DOHH2 (cell line): ENCODE measurements at regions not wholly inside any gene's neighbourhood (a gene's known extent, or its start where the extent isn't known, plus 50 kb on each side); places are given as distances from the start of the nearest gene placed in this dataset.

ENCODE experiments used
- EZH2phosphoT487 ChIP-seq: fragments of 200-600 bp; sonication (generic); IDR thresholded peaks from 2 replicates; pipeline ENCODE4 v1.6.1; 2017; ENCODE audit warnings: borderline replicate concordance, mild to moderate bottlenecking, antibody characterized with exemption, low read length, moderate library complexity, mixed read lengths
- TF ChIP-seq, protein P1 (sequence below): fragments of 200-600 bp; sonication (generic); IDR thresholded peaks from one replicate; pipeline ENCODE4 v1.5.1; 2014; ENCODE audit warnings: antibody characterized with exemption, mild to moderate bottlenecking, low read depth, low read length; ENCODE audit not compliant: poor library complexity, severe bottlenecking

DNA sequence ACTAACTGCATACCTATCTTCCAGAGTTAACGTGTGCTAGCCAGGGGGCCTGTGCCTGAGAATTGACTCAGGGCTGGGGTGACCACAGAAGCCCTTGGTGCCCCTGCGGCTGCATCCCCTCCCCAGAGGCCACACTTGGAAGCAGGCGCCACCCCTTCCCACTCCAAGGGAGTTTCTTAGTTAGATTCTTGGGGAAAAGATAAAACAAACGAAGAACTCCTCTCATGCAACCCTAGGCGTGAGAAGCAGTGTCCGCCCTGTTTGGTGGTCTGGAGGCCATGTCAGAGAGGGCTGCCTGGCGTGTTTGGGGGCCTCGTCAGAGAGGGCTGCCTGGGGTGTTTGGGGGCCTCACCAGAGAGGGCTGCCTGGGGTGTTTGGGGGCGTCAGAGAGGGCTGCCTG is 50.3 kb upstream of the HGFAC start:
- TF ChIP-seq, protein P1, sequence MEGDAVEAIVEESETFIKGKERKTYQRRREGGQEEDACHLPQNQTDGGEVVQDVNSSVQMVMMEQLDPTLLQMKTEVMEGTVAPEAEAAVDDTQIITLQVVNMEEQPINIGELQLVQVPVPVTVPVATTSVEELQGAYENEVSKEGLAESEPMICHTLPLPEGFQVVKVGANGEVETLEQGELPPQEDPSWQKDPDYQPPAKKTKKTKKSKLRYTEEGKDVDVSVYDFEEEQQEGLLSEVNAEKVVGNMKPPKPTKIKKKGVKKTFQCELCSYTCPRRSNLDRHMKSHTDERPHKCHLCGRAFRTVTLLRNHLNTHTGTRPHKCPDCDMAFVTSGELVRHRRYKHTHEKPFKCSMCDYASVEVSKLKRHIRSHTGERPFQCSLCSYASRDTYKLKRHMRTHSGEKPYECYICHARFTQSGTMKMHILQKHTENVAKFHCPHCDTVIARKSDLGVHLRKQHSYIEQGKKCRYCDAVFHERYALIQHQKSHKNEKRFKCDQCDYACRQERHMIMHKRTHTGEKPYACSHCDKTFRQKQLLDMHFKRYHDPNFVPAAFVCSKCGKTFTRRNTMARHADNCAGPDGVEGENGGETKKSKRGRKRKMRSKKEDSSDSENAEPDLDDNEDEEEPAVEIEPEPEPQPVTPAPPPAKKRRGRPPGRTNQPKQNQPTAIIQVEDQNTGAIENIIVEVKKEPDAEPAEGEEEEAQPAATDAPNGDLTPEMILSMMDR: no peak
- no peak for TF ChIP-seq EZH2phosphoT487
